K562 (cell line): ENCODE measurements at regions not wholly inside any gene's neighbourhood (a gene's known extent, or its start where the extent isn't known, plus 50 kb on each side); places are given as distances from the start of the nearest gene placed in this dataset.

ENCODE experiments used
- ATAC-seq: fragments of 200-7000 bp; cut with Tn5 transposase; 3 replicates; pipeline ENCODE4 v1.9.1; 2020; ENCODE audit warnings: moderate library complexity
- BruUV-seq: library from RNA; stranded (reverse); fragments of 400-500 nt; replicated peaks from 2 replicates; lab custom pipeline; 2021; lab: Mats Ljungman, UMichigan
- CTCF ChIA-PET: fragments of 300-600 bp; formaldehyde crosslinking; extraction: SDS; loops from one replicate; lab custom pipeline; 2021; ENCODE audit warnings: low intra/inter-chr PET ratio; lab: Yijun Ruan, JAX
- POLR2A ChIA-PET: fragments of 300-600, 350-650 bp; sonication (Branson Sonifier 250); formaldehyde crosslinking; extraction: SDS; loops from one replicate; lab custom pipeline; 2021; ENCODE audit warnings: antibody characterized with exemption, inconsistent platforms; lab: Yijun Ruan, JAX
- DNase-seq, 4 experiments: peaks; one replicate each; pipeline versions ENCODE4 v3.0.0 to v3.0.0-alpha.2; 2011 to 2018; ENCODE audit warnings: low spot score in 3 of 4, mixed read lengths in 3 of 4; ENCODE audit errors: extremely low read depth in 1 of 4
- FAIRE-seq: peaks from 2 replicates; lab custom pipeline; 2011; peaks lifted over from hg19 to GRCh38; lab: Jason Lieb, UNC
- H2AFZ ChIP-seq: 2 replicates; pipeline ENCODE4 v1.6.0; 2011; ENCODE audit warnings: low read depth, low read length, control low read depth, inconsistent platforms
- H3K27ac ChIP-seq: fragments of 200-600 bp; 3 replicates; pipeline ENCODE4 v1.8.0; 2011; ENCODE audit warnings: low read depth, mild to moderate bottlenecking, control low read depth, inconsistent platforms, low read length, moderate library complexity, mixed read lengths; ENCODE audit errors: extremely low read depth
- H3K27me3 ChIP-seq, 2 experiments: fragments of 300-600 bp in 1 of 2; 2 replicates in 1 of 2; 3 replicates in 1 of 2; pipeline versions ENCODE4 v1.6.0 to v1.8.0; 2011; ENCODE audit warnings: inconsistent platforms in 2 of 2, low read length in 2 of 2, mild to moderate bottlenecking in 1 of 2, mixed read lengths in 1 of 2, moderate library complexity in 1 of 2; ENCODE audit not compliant: control insufficient read depth in 2 of 2, insufficient read depth in 2 of 2
- H3K36me3 ChIP-seq: fragments of 300-600 bp; 3 replicates; pipeline ENCODE4 v1.8.0; 2011; ENCODE audit warnings: mild to moderate bottlenecking, low read length, inconsistent platforms; ENCODE audit not compliant: control insufficient read depth, insufficient read depth
- H3K4me1 ChIP-seq, 2 experiments: fragments of 200-600 bp in 1 of 2; replicated peaks in 1 of 2; 2 replicates in 1 of 2; 3 replicates in 1 of 2; pipeline versions ENCODE4 v1.5.1 to v1.8.0; 2011; ENCODE audit warnings: inconsistent platforms in 2 of 2, low read length in 2 of 2, mild to moderate bottlenecking in 1 of 2, mixed read lengths in 1 of 2, moderate library complexity in 1 of 2; ENCODE audit not compliant: control insufficient read depth in 2 of 2, insufficient read depth in 2 of 2
- H3K4me2 ChIP-seq: 2 replicates; pipeline ENCODE4 v1.6.1; 2011; ENCODE audit warnings: low read length, control low read depth, inconsistent platforms, mixed read lengths; ENCODE audit not compliant: insufficient read depth
- H3K4me3 ChIP-seq: fragments of 200-600 bp; sonication (generic), shearing (Covaris generic); 2 replicates; pipeline ENCODE4 v1.5.1; 2016; ENCODE audit warnings: control low read depth, inconsistent platforms
- H3K79me2 ChIP-seq: fragments of 200-600 bp; 3 replicates; pipeline ENCODE4 v1.8.0; 2011; ENCODE audit warnings: low read length, inconsistent platforms; ENCODE audit not compliant: control insufficient read depth, insufficient read depth
- H3K9ac ChIP-seq, 2 experiments: 2 replicates each; pipeline versions ENCODE4 v1.6.0 to v1.6.1; 2011; ENCODE audit warnings: low read depth in 2 of 2, low read length in 2 of 2, control low read depth in 1 of 2, inconsistent platforms in 1 of 2, mild to moderate bottlenecking in 1 of 2, mixed read lengths in 1 of 2; ENCODE audit not compliant: insufficient read depth in 1 of 2
- H3K9me1 ChIP-seq: one replicate; pipeline ENCODE4 v1.6.0; 2011; ENCODE audit warnings: inconsistent platforms, mild to moderate bottlenecking, low read length, moderate library complexity; ENCODE audit not compliant: control insufficient read depth, insufficient read depth
- H3K9me3 ChIP-seq: replicated peaks from 2 replicates; pipeline ENCODE4 v1.5.1; 2011; ENCODE audit warnings: low read depth, low read length, inconsistent platforms; ENCODE audit not compliant: control insufficient read depth, insufficient read depth
- H4K20me1 ChIP-seq: replicated peaks from 2 replicates; pipeline ENCODE4 v1.6.1; 2011; ENCODE audit warnings: low read length, inconsistent platforms, mixed read lengths; ENCODE audit not compliant: control insufficient read depth, insufficient read depth
- CAMTA2 ChIP-seq: fragments of 250-450 bp; sonication (Bioruptor Pico); conservative IDR thresholded peaks from 2 replicates; pipeline ENCODE4 v1.5.1; 2022
- CREB1 ChIP-seq, 2 experiments: sonication (generic) in 1 of 2; formaldehyde crosslinking in 1 of 2; IDR thresholded peaks; 2 replicates each; pipeline versions ENCODE4 v1.6.1 to v1.8.0; 2012 to 2022; ENCODE audit warnings: inconsistent platforms in 1 of 2, mild to moderate bottlenecking in 1 of 2, missing genetic modification reagents in 1 of 2, moderate library complexity in 1 of 2
- FOXJ3 ChIP-seq: sonication (generic); formaldehyde crosslinking; IDR thresholded peaks from 2 replicates; pipeline ENCODE4 v1.4.0; 2020; ENCODE audit warnings: mild to moderate bottlenecking, missing genetic modification reagents
- NCOA1 ChIP-seq: fragments of 450-650 bp; IDR thresholded peaks from 2 replicates; pipeline ENCODE4 v1.6.1; 2016; ENCODE audit warnings: low read depth
- NR4A1 ChIP-seq, 2 experiments: fragments of 250-450 bp in 1 of 2; fragments of 450-650 bp in 1 of 2; sonication (Bioruptor Pico) in 1 of 2; IDR thresholded peaks; 2 replicates each; pipeline versions ENCODE4 v1.4.0 to v1.6.1; 2016 to 2020; ENCODE audit warnings: mild to moderate bottlenecking in 2 of 2, missing compliant biosample characterization in 1 of 2, missing genetic modification characterization in 1 of 2, moderate library complexity in 1 of 2
- SPI1 ChIP-seq: IDR thresholded peaks from 2 replicates; pipeline ENCODE4 v1.6.1; 2011; ENCODE audit warnings: low read depth, low read length, control low read depth, borderline replicate concordance
- ZNF431 ChIP-seq: sonication (generic); formaldehyde crosslinking; IDR thresholded peaks from 2 replicates; pipeline ENCODE4 v1.8.0; 2022; ENCODE audit warnings: mild to moderate bottlenecking, missing genetic modification reagents
- WGBS: fragments of 100-300 bp; shearing (Covaris generic); methylation state at CpG from one replicate; pipeline ENCODE4 v1.1.6; 2016; ENCODE audit warnings: low coverage, mixed read lengths; ENCODE audit not compliant: insufficient coverage; ENCODE audit errors: missing lambda C conversion rate; 5-methylcytosine and 5-hydroxymethylcytosine counted together
- in situ Hi-C: fragments of 300-500 bp; cut with MboI; formaldehyde crosslinking; loops from 4 replicates; pipeline ENCODE4 v1.15.0; 2018; ENCODE audit warnings: inconsistent platforms, mixed read lengths
- intact Hi-C: fragments of 100-400 bp; cut with micrococcal nuclease; formaldehyde crosslinking; loops from 2 replicates; pipeline ENCODE4 v1.14.2; 2022
- TF ChIP-seq, protein P1 (sequence below), 2 experiments: IDR thresholded peaks; 2 replicates each; pipeline ENCODE4 v1.6.1; 2011; ENCODE audit warnings: borderline replicate concordance in 1 of 2, control low read depth in 1 of 2, low read depth in 1 of 2, low read length in 1 of 2, mild to moderate bottlenecking in 1 of 2, mixed read lengths in 1 of 2, moderate library complexity in 1 of 2; ENCODE audit not compliant: insufficient read depth in 1 of 2, insufficient read length in 1 of 2, poor library complexity in 1 of 2, severe bottlenecking in 1 of 2; ENCODE audit errors: extremely low read depth in 1 of 2
- TF ChIP-seq, protein P2 (sequence below): fragments of 250-450 bp; sonication (Bioruptor Pico); IDR thresholded peaks from 2 replicates; pipeline ENCODE4 v1.9.0; 2021; ENCODE audit warnings: mild to moderate bottlenecking, inconsistent platforms

DNA sequence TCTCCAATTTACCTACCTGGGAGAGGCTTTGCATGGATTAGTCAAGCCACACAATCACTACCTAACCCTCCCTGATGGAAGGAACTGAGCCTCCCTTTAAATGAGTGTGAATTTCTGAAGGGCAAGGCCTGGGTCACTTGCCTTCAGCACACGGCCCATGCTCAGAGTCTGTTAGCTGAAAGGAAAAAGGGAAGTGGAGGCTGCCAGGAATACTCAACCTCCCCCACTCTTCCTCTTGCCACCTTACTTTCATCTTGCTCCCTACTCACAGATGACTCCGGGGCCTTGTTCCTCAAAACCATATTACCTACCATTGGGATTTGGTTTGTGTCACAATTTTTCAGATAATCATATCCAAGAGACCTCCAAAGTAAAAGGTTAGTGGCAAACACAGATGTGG lies 220.0 kb downstream of the ABHD5 start:
- BruUV-seq, result no TSS peak
- CTCF ChIA-PET, result no interaction called here
- H3K9me3 ChIP-seq, result no peaks in the 10 kb centered on the region

DNA sequence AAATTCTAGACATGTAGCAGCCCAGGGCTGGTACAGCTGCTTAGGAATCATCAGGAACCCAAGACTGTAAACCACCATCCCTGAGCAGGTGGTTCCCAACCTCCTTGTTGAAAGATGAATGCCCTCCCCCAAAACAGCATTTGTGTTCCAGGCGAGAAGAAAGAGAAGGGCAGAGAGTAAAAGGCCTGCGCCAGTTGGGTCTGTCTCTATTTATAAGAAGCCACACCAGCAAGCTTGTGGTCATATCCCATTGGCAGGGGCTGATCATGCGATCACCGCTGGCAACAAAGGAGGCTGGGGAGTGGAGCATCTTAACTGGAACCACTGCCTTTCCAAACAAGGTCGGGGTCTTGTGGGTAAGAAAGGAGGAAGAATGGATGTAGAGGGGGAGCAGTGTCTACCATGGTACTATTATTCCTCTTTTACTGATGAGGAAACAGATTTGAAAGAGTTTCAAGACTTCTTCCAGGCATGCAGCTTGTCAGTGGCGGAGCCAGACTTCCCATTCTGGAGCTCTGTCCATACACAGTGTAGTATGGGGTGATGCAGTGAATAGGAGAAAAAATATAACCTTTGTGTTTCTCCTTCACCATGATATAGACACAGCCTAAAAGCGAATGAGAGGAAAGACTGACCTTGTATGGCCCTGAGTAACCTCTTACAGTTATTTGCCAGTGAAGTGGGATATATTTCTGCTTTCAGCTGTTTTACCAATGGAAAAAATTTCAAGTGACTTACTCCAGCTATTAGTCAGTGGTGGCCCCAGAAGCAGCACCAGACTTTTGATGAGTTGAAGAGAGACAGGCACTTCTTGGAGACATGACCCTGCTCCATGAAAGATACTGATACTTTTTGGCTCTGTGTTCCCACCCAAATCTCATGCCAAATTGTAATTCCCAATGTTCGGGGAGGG lies 222.6 kb downstream of the ABHD5 start:
- 0% methylated on average over 8 of the region's 8 CpGs for WGBS
- no peak overlapping the region for H3K27ac ChIP-seq
- H3K9ac ChIP-seq, result no peak overlapping the region
- no peaks in the 10 kb centered on the region for H3K9me1 ChIP-seq
- ATAC-seq (no peak), FAIRE-seq (no peak), DNase-seq (no peak)
- no peaks in the 10 kb centered on the region for H3K36me3 ChIP-seq
- H3K9me3 ChIP-seq, result no peaks in the 10 kb centered on the region
- no peaks in the 10 kb centered on the region for H3K79me2 ChIP-seq
- ChIA-PET POLR2A (interaction anchor here (1.5 kb wide), 1 partner anchor 23 kb away, joined by 4 read pairs; no protein-coding TSS in a partner anchor), CTCF (no interaction called here)
- intact Hi-C loops, result no loop called here
- peaks cover 12 to 17% of the 10 kb centered on the region in 2 experiments; a peak in 4 of 5 replicates for H3K27me3 ChIP-seq
- no TSS peak for BruUV-seq
- H3K4me3 ChIP-seq, result no peak overlapping the region
- H3K4me2 ChIP-seq, result no peak overlapping the region
- H2AFZ ChIP-seq, result no peak overlapping the region
- H4K20me1 ChIP-seq, result no peaks in the 10 kb centered on the region
- H3K4me1 ChIP-seq, result no peaks in the 10 kb centered on the region
- in situ Hi-C loops, result no loop called here
- TF ChIP-seq NR4A1 (CRISPR knock-in tag; IDR thresholded peaks at IDR 0.05) (no peak), NR4A1 (tag; IDR thresholded peaks at IDR 0.05) (no peak), CAMTA2 (CRISPR knock-in tag) (no peak), FOXJ3 (no peak), NCOA1 (no peak), CREB1 (IDR thresholded peaks at IDR 0.05) (no peak), CREB1 (CRISPR knock-in tag; IDR thresholded peaks at IDR 0.05) (no peak)
- TF ChIP-seq, protein P1, sequence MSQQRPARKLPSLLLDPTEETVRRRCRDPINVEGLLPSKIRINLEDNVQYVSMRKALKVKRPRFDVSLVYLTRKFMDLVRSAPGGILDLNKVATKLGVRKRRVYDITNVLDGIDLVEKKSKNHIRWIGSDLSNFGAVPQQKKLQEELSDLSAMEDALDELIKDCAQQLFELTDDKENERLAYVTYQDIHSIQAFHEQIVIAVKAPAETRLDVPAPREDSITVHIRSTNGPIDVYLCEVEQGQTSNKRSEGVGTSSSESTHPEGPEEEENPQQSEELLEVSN (IDR thresholded peaks at IDR 0.05; ENCODE audit: borderline replicate concordance in 1 of 2, extremely low read depth in 1 of 2, insufficient read depth in 1 of 2, insufficient read length in 1 of 2, low read depth in 1 of 2, low read length in 1 of 2, poor library complexity in 1 of 2, severe bottlenecking in 1 of 2), result no peak
- TF ChIP-seq, protein P2, sequence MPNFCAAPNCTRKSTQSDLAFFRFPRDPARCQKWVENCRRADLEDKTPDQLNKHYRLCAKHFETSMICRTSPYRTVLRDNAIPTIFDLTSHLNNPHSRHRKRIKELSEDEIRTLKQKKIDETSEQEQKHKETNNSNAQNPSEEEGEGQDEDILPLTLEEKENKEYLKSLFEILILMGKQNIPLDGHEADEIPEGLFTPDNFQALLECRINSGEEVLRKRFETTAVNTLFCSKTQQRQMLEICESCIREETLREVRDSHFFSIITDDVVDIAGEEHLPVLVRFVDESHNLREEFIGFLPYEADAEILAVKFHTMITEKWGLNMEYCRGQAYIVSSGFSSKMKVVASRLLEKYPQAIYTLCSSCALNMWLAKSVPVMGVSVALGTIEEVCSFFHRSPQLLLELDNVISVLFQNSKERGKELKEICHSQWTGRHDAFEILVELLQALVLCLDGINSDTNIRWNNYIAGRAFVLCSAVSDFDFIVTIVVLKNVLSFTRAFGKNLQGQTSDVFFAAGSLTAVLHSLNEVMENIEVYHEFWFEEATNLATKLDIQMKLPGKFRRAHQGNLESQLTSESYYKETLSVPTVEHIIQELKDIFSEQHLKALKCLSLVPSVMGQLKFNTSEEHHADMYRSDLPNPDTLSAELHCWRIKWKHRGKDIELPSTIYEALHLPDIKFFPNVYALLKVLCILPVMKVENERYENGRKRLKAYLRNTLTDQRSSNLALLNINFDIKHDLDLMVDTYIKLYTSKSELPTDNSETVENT (CRISPR knock-in tag), result no peak

More for the DNA sequence above, 220.0 kb downstream of the ABHD5 start:
- no peaks in the 10 kb centered on the region for H3K36me3 ChIP-seq
- FAIRE-seq (no peak), DNase-seq (no peak), ATAC-seq (no peak)
- TF ChIP-seq SPI1 (peak; percentile 88), ZNF431 (CRISPR knock-in tag) (no peak)
- in situ Hi-C loops (no loop called here), intact Hi-C loops (no loop called here)
- no peak overlapping the region for H3K4me2 ChIP-seq
- no peak overlapping the region for H3K9ac ChIP-seq
- H2AFZ ChIP-seq, result no peak overlapping the region
- POLR2A ChIA-PET, result no interaction called here
- no peak overlapping the region for H3K27ac ChIP-seq
- no peaks in the 10 kb centered on the region for H3K4me1 ChIP-seq
- H3K27me3 ChIP-seq, result peaks cover 12 to 17% of the 10 kb centered on the region in 2 experiments; a peak in 4 of 5 replicates
- no peaks in the 10 kb centered on the region; the same call in 1 of the 2 replicates for H4K20me1 ChIP-seq
- H3K79me2 ChIP-seq, result no peaks in the 10 kb centered on the region
- 0% methylated on average over 2 of the region's 2 CpGs for WGBS
- no peak overlapping the region for H3K4me3 ChIP-seq
- no peaks in the 10 kb centered on the region for H3K9me1 ChIP-seq
